Neural progenitor cell (in vitro differentiated cells): ENCODE measurements at regions not wholly inside any gene's neighbourhood (a gene's known extent, or its start where the extent isn't known, plus 50 kb on each side); places are given as distances from the start of the nearest gene placed in this dataset.

Experiments used
- EZH2phosphoT487 ChIP-seq: fragments of 200-600 bp; sonication (generic); IDR thresholded peaks from 2 replicates; pipeline ENCODE4 v1.6.1; 2017; ENCODE audit warnings: antibody characterized with exemption
- TF ChIP-seq, protein P1 (sequence below): fragments of 200-600 bp; sonication (generic); IDR thresholded peaks from 2 replicates; pipeline ENCODE4 v1.5.1; 2017; ENCODE audit warnings: antibody characterized with exemption, mild to moderate bottlenecking

DNA sequence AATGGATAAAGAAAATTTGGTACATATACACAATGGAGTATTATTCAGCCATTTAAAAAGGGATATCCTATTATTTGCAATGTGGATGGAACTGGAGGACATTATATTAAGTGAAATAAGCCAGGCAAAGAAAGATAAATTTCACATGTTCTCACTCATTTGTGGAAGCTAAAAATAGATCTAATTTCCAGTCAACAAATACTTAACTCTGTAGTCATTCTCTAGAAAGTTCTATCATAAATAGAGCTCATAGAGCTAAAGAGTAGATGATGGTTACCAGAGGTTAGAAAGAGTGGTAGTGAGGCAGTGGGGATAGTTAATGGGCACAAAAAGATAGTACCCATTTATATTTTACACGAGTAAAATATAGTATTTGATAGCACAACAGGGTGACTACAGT, 104.2 kb upstream of the SLC13A1 start:
- TF ChIP-seq, protein P1, sequence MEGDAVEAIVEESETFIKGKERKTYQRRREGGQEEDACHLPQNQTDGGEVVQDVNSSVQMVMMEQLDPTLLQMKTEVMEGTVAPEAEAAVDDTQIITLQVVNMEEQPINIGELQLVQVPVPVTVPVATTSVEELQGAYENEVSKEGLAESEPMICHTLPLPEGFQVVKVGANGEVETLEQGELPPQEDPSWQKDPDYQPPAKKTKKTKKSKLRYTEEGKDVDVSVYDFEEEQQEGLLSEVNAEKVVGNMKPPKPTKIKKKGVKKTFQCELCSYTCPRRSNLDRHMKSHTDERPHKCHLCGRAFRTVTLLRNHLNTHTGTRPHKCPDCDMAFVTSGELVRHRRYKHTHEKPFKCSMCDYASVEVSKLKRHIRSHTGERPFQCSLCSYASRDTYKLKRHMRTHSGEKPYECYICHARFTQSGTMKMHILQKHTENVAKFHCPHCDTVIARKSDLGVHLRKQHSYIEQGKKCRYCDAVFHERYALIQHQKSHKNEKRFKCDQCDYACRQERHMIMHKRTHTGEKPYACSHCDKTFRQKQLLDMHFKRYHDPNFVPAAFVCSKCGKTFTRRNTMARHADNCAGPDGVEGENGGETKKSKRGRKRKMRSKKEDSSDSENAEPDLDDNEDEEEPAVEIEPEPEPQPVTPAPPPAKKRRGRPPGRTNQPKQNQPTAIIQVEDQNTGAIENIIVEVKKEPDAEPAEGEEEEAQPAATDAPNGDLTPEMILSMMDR, result no peak
- no peak for TF ChIP-seq EZH2phosphoT487
